ENCODE measurements at regions not wholly inside any gene's neighbourhood (a gene's known extent, or its start where the extent isn't known, plus 50 kb on each side); places are given as distances from the start of the nearest gene placed in this dataset.
A peak's percentile ranks its signal among the peaks of the same experiment; 100 is the strongest.
"Not testable (repeated sequence)": the region's sequence is repeated elsewhere in the genome, so short reads cannot be mapped to it uniquely, and the experiment has no call there.

DNA sequence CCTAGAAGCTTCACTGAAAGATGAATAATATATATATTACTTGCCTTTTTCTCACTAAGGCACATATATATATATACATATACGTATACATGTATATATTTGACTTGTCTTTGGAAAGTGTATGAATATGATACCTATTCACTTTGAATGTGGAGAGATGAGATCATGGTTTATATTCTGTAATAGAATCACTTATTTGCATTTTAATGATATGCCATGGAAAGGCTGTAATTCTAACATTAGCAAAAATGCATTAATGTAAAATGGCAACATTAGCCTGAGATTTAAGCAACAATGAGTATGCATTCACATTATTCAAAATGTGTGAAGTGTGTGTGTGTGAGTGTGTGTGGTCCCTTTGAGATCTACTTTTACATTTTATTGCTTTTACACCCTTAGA lies 54.5 kb upstream of the PRKD1 start:
- Histone ChIP-seq H3K79me2 (ENCODE audit: control insufficient read depth, insufficient read depth, low read length) (no peaks in the 10 kb centered on the region), H4K20me1 (ENCODE audit: control insufficient read depth, extremely low read depth, insufficient read depth, low read length) (no peaks in the 10 kb centered on the region), H3K27ac (ENCODE audit: insufficient read depth, low read length) (no peak overlapping the region), H3K4me3 (replicated peaks in 1 of 4; ENCODE audit: control extremely low read depth in 1 of 4, insufficient read depth in 1 of 4, low read depth in 3 of 4, low read length in 4 of 4) (no peak overlapping the region), H3K4me2 (ENCODE audit: extremely low read depth, insufficient read depth, low read length) (no peak overlapping the region), H3K36me3 (ENCODE audit: control insufficient read depth, insufficient read depth, low read length) (no peaks in the 10 kb centered on the region), H2AFZ (ENCODE audit: low read length) (no peak overlapping the region), H3K9ac (ENCODE audit: insufficient read depth, low read length) (no peak overlapping the region), H3K4me1 (ENCODE audit: control insufficient read depth, extremely low read depth, insufficient read depth, low read length) (no peaks in the 10 kb centered on the region), H3K27me3 (ENCODE audit: control insufficient read depth, insufficient read depth, low read length) (no peaks in the 10 kb centered on the region), H3K9me3 (ENCODE audit: control insufficient read depth, insufficient read depth, low read depth, low read length) (no peaks in the 10 kb centered on the region)
- no peak for TF ChIP-seq EZH2 (IDR thresholded peaks at IDR 0.05; ENCODE audit: low read length, missing control alignments)
- TF ChIP-seq, protein P1, sequence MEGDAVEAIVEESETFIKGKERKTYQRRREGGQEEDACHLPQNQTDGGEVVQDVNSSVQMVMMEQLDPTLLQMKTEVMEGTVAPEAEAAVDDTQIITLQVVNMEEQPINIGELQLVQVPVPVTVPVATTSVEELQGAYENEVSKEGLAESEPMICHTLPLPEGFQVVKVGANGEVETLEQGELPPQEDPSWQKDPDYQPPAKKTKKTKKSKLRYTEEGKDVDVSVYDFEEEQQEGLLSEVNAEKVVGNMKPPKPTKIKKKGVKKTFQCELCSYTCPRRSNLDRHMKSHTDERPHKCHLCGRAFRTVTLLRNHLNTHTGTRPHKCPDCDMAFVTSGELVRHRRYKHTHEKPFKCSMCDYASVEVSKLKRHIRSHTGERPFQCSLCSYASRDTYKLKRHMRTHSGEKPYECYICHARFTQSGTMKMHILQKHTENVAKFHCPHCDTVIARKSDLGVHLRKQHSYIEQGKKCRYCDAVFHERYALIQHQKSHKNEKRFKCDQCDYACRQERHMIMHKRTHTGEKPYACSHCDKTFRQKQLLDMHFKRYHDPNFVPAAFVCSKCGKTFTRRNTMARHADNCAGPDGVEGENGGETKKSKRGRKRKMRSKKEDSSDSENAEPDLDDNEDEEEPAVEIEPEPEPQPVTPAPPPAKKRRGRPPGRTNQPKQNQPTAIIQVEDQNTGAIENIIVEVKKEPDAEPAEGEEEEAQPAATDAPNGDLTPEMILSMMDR (conservative IDR thresholded peaks at IDR 0.05 in 1 of 2, IDR thresholded peaks at IDR 0.05 in 1 of 2; ENCODE audit: low read depth in 1 of 2, low read length in 2 of 2), result no peak
- no peak for DNase-seq (ENCODE audit: low read depth in 2 of 2)

GRCh38 chr14:29982993-29983392 lies 55.3 kb upstream of the PRKD1 start:
- H3K4me2 ChIP-seq (ENCODE audit: extremely low read depth, insufficient read depth, low read length), result no peak overlapping the region
- no peaks in the 10 kb centered on the region for H3K36me3 ChIP-seq (ENCODE audit: control insufficient read depth, insufficient read depth, low read length)
- H2AFZ ChIP-seq (ENCODE audit: low read length), result no peak overlapping the region
- peak overlapping the region; percentile 7 for H3K9ac ChIP-seq (ENCODE audit: insufficient read depth, low read length)
- no peak for DNase-seq (ENCODE audit: low read depth in 2 of 2)
- no peaks in the 10 kb centered on the region for H3K9me3 ChIP-seq (ENCODE audit: control insufficient read depth, insufficient read depth, low read depth, low read length)
- no peaks in the 10 kb centered on the region for H3K27me3 ChIP-seq (ENCODE audit: control insufficient read depth, insufficient read depth, low read length)
- H3K4me3 ChIP-seq (replicated peaks in 1 of 4; ENCODE audit: control extremely low read depth in 1 of 4, insufficient read depth in 1 of 4, low read depth in 3 of 4, low read length in 4 of 4), result no peak overlapping the region
- H3K4me1 ChIP-seq (ENCODE audit: control insufficient read depth, extremely low read depth, insufficient read depth, low read length), result no peaks in the 10 kb centered on the region
- no peaks in the 10 kb centered on the region for H3K79me2 ChIP-seq (ENCODE audit: control insufficient read depth, insufficient read depth, low read length)
- H3K27ac ChIP-seq (ENCODE audit: insufficient read depth, low read length), result no peak overlapping the region
- no peaks in the 10 kb centered on the region for H4K20me1 ChIP-seq (ENCODE audit: control insufficient read depth, extremely low read depth, insufficient read depth, low read length)
- TF ChIP-seq, protein P1 (conservative IDR thresholded peaks at IDR 0.05 in 1 of 2, IDR thresholded peaks at IDR 0.05 in 1 of 2; ENCODE audit: low read depth in 1 of 2, low read length in 2 of 2), result no peak
- TF ChIP-seq EZH2 (IDR thresholded peaks at IDR 0.05; ENCODE audit: low read length, missing control alignments), result no peak

DNA sequence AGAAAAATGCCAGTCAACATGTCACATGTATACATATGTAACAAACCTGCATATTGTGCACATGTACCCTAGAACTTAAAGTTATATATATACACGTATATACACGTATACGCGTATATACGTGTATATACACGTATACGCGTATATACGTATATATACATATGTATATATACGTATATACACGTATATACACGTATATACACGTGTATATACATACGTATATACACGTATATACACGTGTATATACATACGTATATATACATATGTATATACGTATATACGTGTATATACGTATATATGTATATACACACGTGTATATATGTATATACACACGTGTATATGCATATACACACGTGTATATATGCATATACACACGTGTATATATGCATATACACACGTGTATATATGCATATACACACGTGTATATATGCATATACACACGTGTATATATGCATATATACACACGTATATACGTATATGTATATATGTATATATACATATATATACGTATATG lies 62.8 kb upstream of the PRKD1 start:
- H3K27me3 ChIP-seq (ENCODE audit: control insufficient read depth, insufficient read depth, low read length); H3K9ac ChIP-seq (ENCODE audit: insufficient read depth, low read length); H3K4me1 ChIP-seq (ENCODE audit: control insufficient read depth, extremely low read depth, insufficient read depth, low read length); H3K4me3 ChIP-seq (replicated peaks in 1 of 4; ENCODE audit: control extremely low read depth in 1 of 4, insufficient read depth in 1 of 4, low read depth in 3 of 4, low read length in 4 of 4); DNase-seq (ENCODE audit: low read depth in 2 of 2); H2AFZ ChIP-seq (ENCODE audit: low read length); H3K36me3 ChIP-seq (ENCODE audit: control insufficient read depth, insufficient read depth, low read length); H3K9me3 ChIP-seq (ENCODE audit: control insufficient read depth, insufficient read depth, low read depth, low read length); H3K4me2 ChIP-seq (ENCODE audit: extremely low read depth, insufficient read depth, low read length); H3K79me2 ChIP-seq (ENCODE audit: control insufficient read depth, insufficient read depth, low read length); H3K27ac ChIP-seq (ENCODE audit: insufficient read depth, low read length); H4K20me1 ChIP-seq (ENCODE audit: control insufficient read depth, extremely low read depth, insufficient read depth, low read length): not testable (repeated sequence)
